Peyer's patch (tissue), 4 donors: ENCODE measurements at regions not wholly inside any gene's neighbourhood (a gene's known extent, or its start where the extent isn't known, plus 50 kb on each side); places are given as distances from the start of the nearest gene placed in this dataset.

ENCODE experiments used
- POLR2A ChIP-seq, 2 donors: fragments of 450-650 bp; IDR thresholded peaks; one replicate each; pipeline ENCODE4 v1.5.1; 2017; ENCODE audit warnings: antibody characterized with exemption in 2 of 2, mild to moderate bottlenecking in 2 of 2, moderate library complexity in 2 of 2
- TF ChIP-seq, protein P1 (sequence below), 6 experiments: fragments of 450-650 bp in 4 of 6; fragments of 200-600 bp in 2 of 6; sonication (generic) in 1 of 6; IDR thresholded peaks; one replicate each; pipeline ENCODE4 v1.5.1; 2017 to 2019; ENCODE audit warnings: antibody characterized with exemption in 6 of 6, mild to moderate bottlenecking in 3 of 6, moderate library complexity in 1 of 6

GRCh38 chr2:226135861-226136548 is 663.6 kb downstream of the IRS1 start:
- TF ChIP-seq, protein P1, sequence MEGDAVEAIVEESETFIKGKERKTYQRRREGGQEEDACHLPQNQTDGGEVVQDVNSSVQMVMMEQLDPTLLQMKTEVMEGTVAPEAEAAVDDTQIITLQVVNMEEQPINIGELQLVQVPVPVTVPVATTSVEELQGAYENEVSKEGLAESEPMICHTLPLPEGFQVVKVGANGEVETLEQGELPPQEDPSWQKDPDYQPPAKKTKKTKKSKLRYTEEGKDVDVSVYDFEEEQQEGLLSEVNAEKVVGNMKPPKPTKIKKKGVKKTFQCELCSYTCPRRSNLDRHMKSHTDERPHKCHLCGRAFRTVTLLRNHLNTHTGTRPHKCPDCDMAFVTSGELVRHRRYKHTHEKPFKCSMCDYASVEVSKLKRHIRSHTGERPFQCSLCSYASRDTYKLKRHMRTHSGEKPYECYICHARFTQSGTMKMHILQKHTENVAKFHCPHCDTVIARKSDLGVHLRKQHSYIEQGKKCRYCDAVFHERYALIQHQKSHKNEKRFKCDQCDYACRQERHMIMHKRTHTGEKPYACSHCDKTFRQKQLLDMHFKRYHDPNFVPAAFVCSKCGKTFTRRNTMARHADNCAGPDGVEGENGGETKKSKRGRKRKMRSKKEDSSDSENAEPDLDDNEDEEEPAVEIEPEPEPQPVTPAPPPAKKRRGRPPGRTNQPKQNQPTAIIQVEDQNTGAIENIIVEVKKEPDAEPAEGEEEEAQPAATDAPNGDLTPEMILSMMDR (IDR thresholded peaks at IDR 0.05): no peak
- TF ChIP-seq POLR2A (IDR thresholded peaks at IDR 0.05): no peak
